Hepatocyte (in vitro differentiated cells): ENCODE measurements at regions not wholly inside any gene's neighbourhood (a gene's known extent, or its start where the extent isn't known, plus 50 kb on each side); places are given as distances from the start of the nearest gene placed in this dataset.

Source experiments
- CTCF ChIP-seq: fragments of 200-600 bp; sonication (generic); IDR thresholded peaks from 2 replicates; pipeline ENCODE4 v1.5.1; 2016; ENCODE audit warnings: antibody characterized with exemption, mild to moderate bottlenecking; ENCODE audit not compliant: poor library complexity
- EZH2phosphoT487 ChIP-seq: fragments of 200-600 bp; sonication (generic); IDR thresholded peaks from one replicate; pipeline ENCODE4 v1.6.1; 2018; ENCODE audit warnings: antibody characterized with exemption, mild to moderate bottlenecking, low read depth, moderate library complexity; ENCODE audit not compliant: unreplicated experiment, severe bottlenecking

DNA sequence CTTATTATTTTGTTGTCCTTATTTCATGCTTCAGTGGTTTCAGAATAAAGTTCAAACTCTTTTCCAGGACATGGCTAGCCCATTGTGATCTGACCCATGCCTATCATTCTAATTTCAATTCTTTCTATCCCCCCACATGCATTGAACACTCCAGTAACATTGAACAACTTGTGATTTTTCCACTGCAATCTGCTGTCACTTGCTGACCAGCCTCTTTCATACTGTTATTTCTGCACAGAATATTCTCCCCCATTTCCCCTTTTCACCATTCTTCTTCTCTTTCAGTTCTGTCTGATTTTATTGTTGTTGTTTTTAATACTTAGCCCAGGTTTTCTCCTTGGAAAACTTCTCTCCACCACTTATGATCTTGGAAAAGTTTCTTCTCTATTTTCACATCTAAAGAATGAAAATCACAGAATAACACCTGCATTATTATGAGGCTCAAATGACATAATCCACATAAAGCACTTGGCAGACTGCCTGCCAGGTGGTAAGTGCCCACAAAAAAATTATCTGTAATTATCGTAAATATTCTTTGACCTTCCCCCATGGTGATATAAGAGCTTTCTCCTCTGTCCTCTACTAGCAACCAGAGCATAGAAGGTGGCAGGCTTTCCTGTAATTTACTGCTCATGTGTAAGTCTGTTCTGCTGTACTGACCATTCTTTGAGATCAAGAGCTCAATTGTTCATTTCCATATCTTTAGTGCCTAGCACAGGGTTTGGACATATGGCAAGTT is 51.9 kb upstream of the EED start:
- TF ChIP-seq CTCF: no peak
- TF ChIP-seq EZH2phosphoT487: no peak
